Chondrocyte (in vitro differentiated cells): ENCODE measurements at regions not wholly inside any gene's neighbourhood (a gene's known extent, or its start where the extent isn't known, plus 50 kb on each side); places are given as distances from the start of the nearest gene placed in this dataset.

Experiments used
- DNase-seq: peaks from one replicate; pipeline ENCODE4 v3.0.0; 2021; ENCODE audit warnings: mixed read lengths, low spot score
- H3K27ac Mint-ChIP-seq: one replicate; pipeline ENCODE4 v1.8.0; 2021; ENCODE audit warnings: mild to moderate bottlenecking, moderate library complexity, mixed read lengths; ENCODE audit not compliant: unreplicated experiment
- H3K27me3 Mint-ChIP-seq: 2 replicates; pipeline ENCODE4 v1.8.0; 2021; ENCODE audit warnings: low read depth, mixed read lengths
- H3K36me3 Mint-ChIP-seq: 2 replicates; pipeline ENCODE4 v1.8.0; 2021; ENCODE audit warnings: low read depth, mixed read lengths
- H3K4me1 Mint-ChIP-seq: 2 replicates; pipeline ENCODE4 v1.8.0; 2021; ENCODE audit warnings: low read depth, mild to moderate bottlenecking, mixed read lengths
- H3K4me3 Mint-ChIP-seq: one replicate; pipeline ENCODE4 v1.8.0; 2021; ENCODE audit warnings: mild to moderate bottlenecking, moderate library complexity, mixed read lengths; ENCODE audit not compliant: unreplicated experiment
- H3K9me3 Mint-ChIP-seq: 2 replicates; pipeline ENCODE4 v1.8.0; 2021; ENCODE audit warnings: low read depth, mixed read lengths
- CTCF ChIP-seq: fragments of 200-600 bp; sonication (generic); IDR thresholded peaks from 2 replicates; pipeline ENCODE4 v1.5.0; 2021; ENCODE audit warnings: antibody characterized with exemption, mild to moderate bottlenecking, moderate library complexity

GRCh38 chr22:22087854-22088657 lies 105.5 kb upstream of the TOP3B start:
- Mint-ChIP-seq H3K36me3 (no peaks in the 10 kb centered on the region), H3K27me3 (peaks cover 50% of the 10 kb centered on the region), H3K4me3 (no peak overlapping the region), H3K4me1 (no peaks in the 10 kb centered on the region), H3K27ac (no peak overlapping the region), H3K9me3 (no peaks in the 10 kb centered on the region)
- no peak for DNase-seq
- TF ChIP-seq CTCF, result no peak

- no peaks in the 10 kb centered on the region for H3K36me3 Mint-ChIP-seq
- no peaks in the 10 kb centered on the region for H3K4me1 Mint-ChIP-seq
- no peak for DNase-seq
- H3K9me3 Mint-ChIP-seq, result no peaks in the 10 kb centered on the region
- H3K27me3 Mint-ChIP-seq, result peaks cover 52% of the 10 kb centered on the region
- H3K27ac Mint-ChIP-seq, result no peak overlapping the region
- TF ChIP-seq CTCF, result no peak
- no peak overlapping the region for H3K4me3 Mint-ChIP-seq
Observed at GRCh38 chr22:22086501-22087158, 104.0 kb upstream of the TOP3B start.

DNA sequence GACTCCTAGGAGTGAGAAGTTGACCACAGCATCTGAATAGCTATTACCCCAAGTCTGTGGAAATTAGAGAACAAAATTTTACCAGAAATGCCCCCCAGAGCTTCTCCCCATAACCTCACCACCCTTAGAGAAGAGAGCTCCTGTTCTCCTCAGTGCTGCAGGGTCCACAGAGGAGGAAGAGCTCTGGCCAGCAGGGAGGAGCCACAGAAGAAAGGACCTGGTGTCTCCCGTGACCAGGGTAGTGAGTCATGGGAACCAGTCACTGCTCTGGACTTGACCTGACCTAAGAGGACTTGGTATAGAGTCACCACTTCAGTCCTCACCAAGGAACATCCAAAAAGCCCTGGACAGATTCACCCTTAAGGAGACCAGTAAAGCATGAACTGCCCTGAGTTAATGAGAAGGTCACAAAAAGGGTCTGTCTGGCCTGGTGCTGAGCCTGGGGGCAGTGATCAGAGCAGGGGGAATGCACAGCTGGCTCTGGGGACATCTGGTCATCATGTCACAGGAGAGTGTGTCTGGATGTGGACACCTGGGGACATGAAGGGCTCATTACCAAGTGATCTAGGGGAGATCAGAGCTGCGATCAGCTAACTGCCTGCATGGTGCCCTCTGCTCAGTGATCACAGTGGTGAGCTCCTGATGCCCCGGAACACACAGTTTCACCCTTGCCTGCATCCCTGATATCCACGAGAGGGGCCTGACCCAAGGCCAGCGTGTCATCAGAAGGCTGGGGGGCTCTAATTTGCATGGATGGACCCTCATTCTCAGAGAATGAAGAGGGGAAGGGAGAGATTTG lies 103.3 kb upstream of the TOP3B start:
- Mint-ChIP-seq H3K9me3 (no peaks in the 10 kb centered on the region), H3K4me1 (no peaks in the 10 kb centered on the region), H3K36me3 (no peaks in the 10 kb centered on the region), H3K4me3 (no peak overlapping the region), H3K27me3 (peaks cover 54% of the 10 kb centered on the region), H3K27ac (no peak overlapping the region)
- no peak for DNase-seq
- TF ChIP-seq CTCF, result no peak

GRCh38 chr22:22084089-22084711 lies 101.6 kb upstream of the TOP3B start:
- H3K27me3 Mint-ChIP-seq, result peaks cover 56% of the 10 kb centered on the region
- no peaks in the 10 kb centered on the region for H3K4me1 Mint-ChIP-seq
- no peak overlapping the region for H3K27ac Mint-ChIP-seq
- no peak for TF ChIP-seq CTCF
- H3K9me3 Mint-ChIP-seq, result no peaks in the 10 kb centered on the region
- H3K36me3 Mint-ChIP-seq, result no peaks in the 10 kb centered on the region
- DNase-seq, result no peak
- no peak overlapping the region for H3K4me3 Mint-ChIP-seq

- no peak overlapping the region for H3K27ac Mint-ChIP-seq
- TF ChIP-seq CTCF, result no peak
- H3K36me3 Mint-ChIP-seq, result no peaks in the 10 kb centered on the region
- H3K27me3 Mint-ChIP-seq, result peaks cover 52% of the 10 kb centered on the region
- H3K4me1 Mint-ChIP-seq, result peaks cover 2% of the 10 kb centered on the region
- no peak for DNase-seq
- no peak overlapping the region for H3K4me3 Mint-ChIP-seq
- no peaks in the 10 kb centered on the region for H3K9me3 Mint-ChIP-seq
Observed at GRCh38 chr22:22082960-22083359, 100.4 kb upstream of the TOP3B start.
